H9 (cell line): ENCODE measurements at regions not wholly inside any gene's neighbourhood (a gene's known extent, or its start where the extent isn't known, plus 50 kb on each side); places are given as distances from the start of the nearest gene placed in this dataset.

Source experiments
- DNase-seq: peaks from one replicate; pipeline ENCODE4 v3.0.0-alpha.2; 2017
- H2AFZ ChIP-seq: one replicate; pipeline ENCODE4 v1.6.1; 2013; ENCODE audit warnings: mild to moderate bottlenecking, low read length, control low read depth, moderate library complexity
- H2AK5ac ChIP-seq: 2 replicates; pipeline ENCODE4 v1.6.1; 2013; ENCODE audit warnings: low read length, control low read depth, mixed read lengths; ENCODE audit not compliant: insufficient read length
- H2BK120ac ChIP-seq: one replicate; pipeline ENCODE4 v1.6.1; 2013; ENCODE audit warnings: low read depth, mild to moderate bottlenecking, low read length, control low read depth, inconsistent platforms; ENCODE audit not compliant: poor library complexity, severe bottlenecking
- H2BK12ac ChIP-seq: 2 replicates; pipeline ENCODE4 v1.6.1; 2013; ENCODE audit warnings: low read length, control low read depth, mixed read lengths, low read depth; ENCODE audit not compliant: insufficient read length
- H2BK15ac ChIP-seq: 2 replicates; pipeline ENCODE4 v1.6.1; 2013; ENCODE audit warnings: low read depth, low read length, control low read depth
- H2BK20ac ChIP-seq: one replicate; pipeline ENCODE4 v1.6.1; 2013; ENCODE audit warnings: low read depth, mild to moderate bottlenecking, low read length, control low read depth, inconsistent platforms; ENCODE audit not compliant: poor library complexity, severe bottlenecking
- H2BK5ac ChIP-seq: 2 replicates; pipeline ENCODE4 v1.6.1; 2013; ENCODE audit warnings: low read length, control low read depth, mixed read lengths; ENCODE audit not compliant: insufficient read length
- H3K14ac ChIP-seq: 2 replicates; pipeline ENCODE4 v1.6.1; 2013; ENCODE audit warnings: low read length, control low read depth; ENCODE audit not compliant: insufficient read depth
- H3K18ac ChIP-seq: 2 replicates; pipeline ENCODE4 v1.6.1; 2013; ENCODE audit warnings: low read depth, mild to moderate bottlenecking, mixed read lengths, low read length, control low read depth; ENCODE audit not compliant: insufficient read length
- H3K23ac ChIP-seq: 2 replicates; pipeline ENCODE4 v1.6.1; 2013; ENCODE audit warnings: low read length, control low read depth, mixed read lengths, low read depth; ENCODE audit not compliant: insufficient read length
- H3K23me2 ChIP-seq: 2 replicates; pipeline ENCODE4 v1.6.1; 2013; ENCODE audit warnings: low read depth, mild to moderate bottlenecking, mixed read lengths, low read length, control low read depth; ENCODE audit not compliant: insufficient read length, poor library complexity, severe bottlenecking
- H3K27ac ChIP-seq: 2 replicates; pipeline ENCODE4 v1.5.1; 2013; ENCODE audit warnings: low read length, control low read depth, mixed read lengths, low read depth; ENCODE audit not compliant: insufficient read length
- H3K27me3 ChIP-seq: 2 replicates; pipeline ENCODE4 v1.6.1; 2013; ENCODE audit warnings: low read length, control low read depth, inconsistent platforms; ENCODE audit not compliant: insufficient read depth
- H3K4ac ChIP-seq: 2 replicates; pipeline ENCODE4 v1.6.1; 2013; ENCODE audit warnings: low read depth, mild to moderate bottlenecking, control low read depth, inconsistent platforms, low read length, moderate library complexity
- H3K4me1 ChIP-seq: 2 replicates; pipeline ENCODE4 v1.6.1; 2013; ENCODE audit warnings: low read length, control low read depth, inconsistent platforms; ENCODE audit not compliant: insufficient read depth
- H3K4me2 ChIP-seq: 2 replicates; pipeline ENCODE4 v1.6.1; 2013; ENCODE audit warnings: low read length, control low read depth, mixed read lengths; ENCODE audit not compliant: insufficient read length, insufficient read depth
- H3K56ac ChIP-seq: 2 replicates; pipeline ENCODE4 v1.6.1; 2013; ENCODE audit warnings: low read depth, mild to moderate bottlenecking, mixed read lengths, low read length, control low read depth; ENCODE audit not compliant: insufficient read length
- H3K79me1 ChIP-seq: 2 replicates; pipeline ENCODE4 v1.6.1; 2013; ENCODE audit warnings: low read depth, mild to moderate bottlenecking, moderate library complexity, low read length, control low read depth, inconsistent platforms; ENCODE audit not compliant: insufficient read depth, poor library complexity, severe bottlenecking
- H3K79me2 ChIP-seq: 2 replicates; pipeline ENCODE4 v1.6.1; 2013; ENCODE audit warnings: low read length, control low read depth, inconsistent platforms; ENCODE audit not compliant: insufficient read depth
- H3K9ac ChIP-seq: 2 replicates; pipeline ENCODE4 v1.6.1; 2013; ENCODE audit warnings: low read length, control low read depth, mixed read lengths; ENCODE audit not compliant: insufficient read length; ENCODE audit errors: extremely low read depth
- H3K9me3 ChIP-seq: one replicate; pipeline ENCODE4 v1.6.1; 2013; ENCODE audit warnings: low read depth, low read length, inconsistent platforms; ENCODE audit not compliant: control insufficient read depth
- H3T11ph ChIP-seq: one replicate; pipeline ENCODE4 v1.6.1; 2013; ENCODE audit warnings: mild to moderate bottlenecking, low read length, control low read depth, inconsistent platforms
- H4K20me1 ChIP-seq: one replicate; pipeline ENCODE4 v1.6.1; 2013; ENCODE audit not compliant: control insufficient read depth, insufficient read length, insufficient read depth
- H4K5ac ChIP-seq: 2 replicates; pipeline ENCODE4 v1.6.1; 2013; ENCODE audit warnings: low read depth, mild to moderate bottlenecking, mixed read lengths, low read length, control low read depth; ENCODE audit not compliant: insufficient read length
- H4K8ac ChIP-seq: replicated peaks from 2 replicates; pipeline ENCODE4 v1.6.1; 2013; ENCODE audit warnings: low read length, control low read depth, mixed read lengths, low read depth; ENCODE audit not compliant: insufficient read length
- H4K91ac ChIP-seq: 2 replicates; pipeline ENCODE4 v1.6.1; 2013; ENCODE audit warnings: low read depth, mild to moderate bottlenecking, moderate library complexity, mixed read lengths, low read length, control low read depth; ENCODE audit not compliant: insufficient read length
- H3K27ac Mint-ChIP-seq, 3 experiments: 2 replicates in 2 of 3; 3 replicates in 1 of 3; pipeline ENCODE4 v1.8.0; 2020 to 2021; ENCODE audit warnings: mixed read lengths in 3 of 3, mild to moderate bottlenecking in 1 of 3, moderate library complexity in 1 of 3
- H3K27me3 Mint-ChIP-seq: 2 replicates; pipeline ENCODE4 v1.8.0; 2021; ENCODE audit warnings: low read depth, mild to moderate bottlenecking, moderate library complexity, mixed read lengths
- H3K36me3 Mint-ChIP-seq, 3 experiments: 2 replicates in 2 of 3; 3 replicates in 1 of 3; pipeline ENCODE4 v1.8.0; 2020 to 2021; ENCODE audit warnings: low read depth in 3 of 3, mixed read lengths in 3 of 3; ENCODE audit not compliant: insufficient read depth in 1 of 3
- H3K4me1 Mint-ChIP-seq, 2 experiments: 2 replicates each; pipeline ENCODE4 v1.8.0; 2020; ENCODE audit warnings: mixed read lengths in 2 of 2
- H3K4me3 Mint-ChIP-seq, 2 experiments: 2 replicates in 1 of 2; 3 replicates in 1 of 2; pipeline ENCODE4 v1.8.0; 2020 to 2021; ENCODE audit warnings: mild to moderate bottlenecking in 2 of 2, mixed read lengths in 2 of 2, moderate library complexity in 1 of 2
- H3K9me3 Mint-ChIP-seq, 2 experiments: 2 replicates in 1 of 2; 3 replicates in 1 of 2; pipeline ENCODE4 v1.8.0; 2020; ENCODE audit warnings: mild to moderate bottlenecking in 2 of 2, mixed read lengths in 2 of 2, moderate library complexity in 1 of 2
- WGBS: extraction: QIAGEN DNeasy Blood & Tissue Kit; methylation state at CpG from one replicate; pipeline ENCODE4 v1.1.7; 2013; ENCODE audit warnings: missing lambda C conversion rate, low lambda C conversion rate, mixed read lengths; ENCODE audit not compliant: insufficient read length; ENCODE audit errors: extremely low coverage; 5-methylcytosine and 5-hydroxymethylcytosine counted together
- TF ChIP-seq, protein P1 (sequence below): fragments of 200-600 bp; sonication (generic); conservative IDR thresholded peaks from 3 replicates; pipeline ENCODE4 v1.8.0; 2021; ENCODE audit warnings: antibody characterized with exemption, mild to moderate bottlenecking

DNA sequence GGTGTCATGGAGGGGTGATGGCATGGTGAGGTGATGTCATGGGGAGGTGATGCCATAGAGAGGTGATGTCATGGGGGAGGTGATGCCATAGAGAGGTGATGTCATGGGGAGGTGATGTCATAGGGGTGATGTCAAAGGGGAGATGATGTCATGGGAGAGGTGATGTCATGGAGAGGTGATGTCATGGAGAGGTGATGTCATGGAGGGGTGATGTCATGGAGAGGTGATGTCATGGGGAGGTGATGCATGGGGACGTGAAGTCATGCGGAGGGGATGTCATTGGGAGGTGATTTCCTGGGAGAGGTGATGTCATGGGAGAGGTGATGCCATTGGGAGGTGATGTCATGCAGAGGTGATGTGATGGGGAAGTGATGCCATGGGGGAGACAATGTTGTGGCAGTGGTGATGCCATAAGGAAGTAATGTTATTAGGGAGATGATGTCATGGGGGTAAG lies 92.1 kb upstream of the C1orf174 start:
- no peak overlapping the region for H2BK20ac ChIP-seq
- H2BK12ac ChIP-seq = no peak overlapping the region
- H3K27me3 ChIP-seq = no peaks in the 10 kb centered on the region
- H3K79me2 ChIP-seq = no peaks in the 10 kb centered on the region
- TF ChIP-seq, protein P1, sequence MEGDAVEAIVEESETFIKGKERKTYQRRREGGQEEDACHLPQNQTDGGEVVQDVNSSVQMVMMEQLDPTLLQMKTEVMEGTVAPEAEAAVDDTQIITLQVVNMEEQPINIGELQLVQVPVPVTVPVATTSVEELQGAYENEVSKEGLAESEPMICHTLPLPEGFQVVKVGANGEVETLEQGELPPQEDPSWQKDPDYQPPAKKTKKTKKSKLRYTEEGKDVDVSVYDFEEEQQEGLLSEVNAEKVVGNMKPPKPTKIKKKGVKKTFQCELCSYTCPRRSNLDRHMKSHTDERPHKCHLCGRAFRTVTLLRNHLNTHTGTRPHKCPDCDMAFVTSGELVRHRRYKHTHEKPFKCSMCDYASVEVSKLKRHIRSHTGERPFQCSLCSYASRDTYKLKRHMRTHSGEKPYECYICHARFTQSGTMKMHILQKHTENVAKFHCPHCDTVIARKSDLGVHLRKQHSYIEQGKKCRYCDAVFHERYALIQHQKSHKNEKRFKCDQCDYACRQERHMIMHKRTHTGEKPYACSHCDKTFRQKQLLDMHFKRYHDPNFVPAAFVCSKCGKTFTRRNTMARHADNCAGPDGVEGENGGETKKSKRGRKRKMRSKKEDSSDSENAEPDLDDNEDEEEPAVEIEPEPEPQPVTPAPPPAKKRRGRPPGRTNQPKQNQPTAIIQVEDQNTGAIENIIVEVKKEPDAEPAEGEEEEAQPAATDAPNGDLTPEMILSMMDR = no peak
- H3K4me3 Mint-ChIP-seq = no peak overlapping the region
- no peaks in the 10 kb centered on the region for H4K20me1 ChIP-seq
- no peak overlapping the region for H2AFZ ChIP-seq
- no peaks in the 10 kb centered on the region for H3K79me1 ChIP-seq
- H3K4me1 Mint-ChIP-seq = peaks cover 7 to 8% of the 10 kb centered on the region in 2 experiments; a peak in 3 of 4 replicates
- H2BK15ac ChIP-seq = no peak overlapping the region
- H3K27me3 Mint-ChIP-seq = peaks cover 2% of the 10 kb centered on the region; the same call in 1 of the 2 replicates
- no peak overlapping the region for H3K4ac ChIP-seq
- no peak overlapping the region for H3K23ac ChIP-seq
- H4K91ac ChIP-seq = no peak overlapping the region
- H3K9me3 Mint-ChIP-seq = peaks cover 3 to 6% of the 10 kb centered on the region in 2 experiments; a peak in 2 of 5 replicates
- H3K4me1 ChIP-seq = no peaks in the 10 kb centered on the region
- H3K23me2 ChIP-seq = no peaks in the 10 kb centered on the region
- no peak overlapping the region for H4K8ac ChIP-seq
- no peak overlapping the region for H3K18ac ChIP-seq
- no peak overlapping the region for H3K27ac ChIP-seq
- no peak overlapping the region for H3K27ac Mint-ChIP-seq
- H3K9me3 ChIP-seq = no peaks in the 10 kb centered on the region
- H2AK5ac ChIP-seq = no peak overlapping the region
- H3K4me2 ChIP-seq = no peak overlapping the region
- DNase-seq = no peak
- no CpG with 5 or more reads among the region's 2 CpGs for WGBS
- H2BK120ac ChIP-seq = no peak overlapping the region
- H2BK5ac ChIP-seq = no peak overlapping the region
- no peak overlapping the region for H3K9ac ChIP-seq
- H3T11ph ChIP-seq = no peak overlapping the region
- no peak overlapping the region for H3K56ac ChIP-seq
- H3K14ac ChIP-seq = no peak overlapping the region
- peaks cover 0 to 4% (median 0%) of the 10 kb centered on the region in 3 experiments; a peak in 1 of 7 replicates for H3K36me3 Mint-ChIP-seq
- H4K5ac ChIP-seq = no peak overlapping the region
